ENCODE measurements at regions not wholly inside any gene's neighbourhood (a gene's known extent, or its start where the extent isn't known, plus 50 kb on each side); places are given as distances from the start of the nearest gene placed in this dataset.

- Histone ChIP-seq H3K9me3 (ENCODE audit: severe bottlenecking) (no peaks in the 10 kb centered on the region), H3K36me3 (no peaks in the 10 kb centered on the region), H3K27ac (no peak overlapping the region), H3K27me3 (ENCODE audit: insufficient read depth, low read depth, severe bottlenecking) (no peaks in the 10 kb centered on the region), H3K4me3 (ENCODE audit: low read depth, low read length) (no peak overlapping the region)
- no peak for DNase-seq
- no peak for TF ChIP-seq CTCF (IDR thresholded peaks at IDR 0.05; ENCODE audit: low read depth, low read length)
Measured at GRCh38 chr10:3350205-3350604, 177.6 kb upstream of the PITRM1 start.

- TF ChIP-seq CTCF (IDR thresholded peaks at IDR 0.05; ENCODE audit: low read depth, low read length), result no peak
- H3K27ac ChIP-seq, result no peak overlapping the region
- H3K36me3 ChIP-seq, result no peaks in the 10 kb centered on the region
- no peak for DNase-seq
- no peaks in the 10 kb centered on the region for H3K9me3 ChIP-seq (ENCODE audit: severe bottlenecking)
- H3K27me3 ChIP-seq (ENCODE audit: insufficient read depth, low read depth, severe bottlenecking), result no peaks in the 10 kb centered on the region
- H3K4me3 ChIP-seq (ENCODE audit: low read depth, low read length), result no peak overlapping the region
Measured at GRCh38 chr10:3348564-3348963, 176.0 kb upstream of the PITRM1 start.

- TF ChIP-seq CTCF (IDR thresholded peaks at IDR 0.05; ENCODE audit: low read depth, low read length), result no peak
- no peaks in the 10 kb centered on the region for H3K27me3 ChIP-seq (ENCODE audit: insufficient read depth, low read depth, severe bottlenecking)
- H3K36me3 ChIP-seq, result no peaks in the 10 kb centered on the region
- H3K4me3 ChIP-seq (ENCODE audit: low read depth, low read length), result no peak overlapping the region
- DNase-seq, result no peak
- no peak overlapping the region for H3K27ac ChIP-seq
- no peaks in the 10 kb centered on the region for H3K9me3 ChIP-seq (ENCODE audit: severe bottlenecking)
Measured at GRCh38 chr10:3347413-3348182, 175.0 kb upstream of the PITRM1 start.

DNA sequence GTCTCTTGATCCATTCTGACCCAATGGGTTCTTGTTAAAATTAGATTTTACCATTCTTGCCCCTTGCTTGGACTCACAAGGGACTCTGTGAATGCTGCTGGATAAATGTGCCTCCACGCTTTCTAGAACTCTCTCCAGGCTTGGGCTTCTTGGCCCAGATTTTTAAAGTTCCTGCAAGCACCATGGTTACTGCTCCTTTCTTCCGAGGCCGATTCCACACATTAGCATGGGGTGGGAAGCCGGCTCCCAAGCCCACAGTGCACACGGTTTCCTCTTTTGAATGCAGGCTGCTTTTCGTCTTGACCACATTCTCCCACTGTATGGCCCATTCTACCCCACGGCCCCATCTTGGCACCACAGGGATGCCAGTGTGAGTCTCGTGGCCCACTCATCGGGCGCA is 174.3 kb upstream of the PITRM1 start:
- no peak for TF ChIP-seq CTCF (IDR thresholded peaks at IDR 0.05; ENCODE audit: low read depth, low read length)
- Histone ChIP-seq H3K27ac (no peak overlapping the region), H3K4me3 (ENCODE audit: low read depth, low read length) (no peak overlapping the region), H3K36me3 (no peaks in the 10 kb centered on the region), H3K9me3 (ENCODE audit: severe bottlenecking) (no peaks in the 10 kb centered on the region), H3K27me3 (ENCODE audit: insufficient read depth, low read depth, severe bottlenecking) (no peaks in the 10 kb centered on the region)
- DNase-seq, result no peak

DNA sequence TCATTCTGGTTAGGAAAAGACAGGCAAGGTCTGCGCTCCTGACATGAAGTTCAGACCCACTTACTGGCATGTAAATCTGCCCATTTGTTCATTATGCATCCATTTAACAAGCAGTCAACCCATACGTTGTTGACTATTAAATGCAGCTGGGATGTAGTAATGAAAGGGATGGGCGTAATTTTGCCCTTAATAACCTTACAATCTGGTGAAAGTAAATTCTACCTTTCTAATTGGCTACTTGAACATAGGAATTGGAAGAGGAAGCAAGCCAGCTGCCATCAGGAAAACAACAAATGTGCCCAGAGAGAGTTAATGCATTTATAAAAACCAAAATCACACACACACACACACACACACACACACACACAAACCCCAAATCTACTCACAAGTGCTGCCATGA is 170.2 kb upstream of the PITRM1 start:
- no peak for DNase-seq
- no peak for TF ChIP-seq CTCF (IDR thresholded peaks at IDR 0.05; ENCODE audit: low read depth, low read length)
- H3K4me3 ChIP-seq (ENCODE audit: low read depth, low read length), result no peak overlapping the region
- H3K9me3 ChIP-seq (ENCODE audit: severe bottlenecking), result no peaks in the 10 kb centered on the region
- no peaks in the 10 kb centered on the region for H3K27me3 ChIP-seq (ENCODE audit: insufficient read depth, low read depth, severe bottlenecking)
- H3K36me3 ChIP-seq, result no peaks in the 10 kb centered on the region
- no peak overlapping the region for H3K27ac ChIP-seq

Measured in WERI-Rb-1 (cell line).